ENCODE measurements at regions not wholly inside any gene's neighbourhood (a gene's known extent, or its start where the extent isn't known, plus 50 kb on each side); places are given as distances from the start of the nearest gene placed in this dataset.

DNA sequence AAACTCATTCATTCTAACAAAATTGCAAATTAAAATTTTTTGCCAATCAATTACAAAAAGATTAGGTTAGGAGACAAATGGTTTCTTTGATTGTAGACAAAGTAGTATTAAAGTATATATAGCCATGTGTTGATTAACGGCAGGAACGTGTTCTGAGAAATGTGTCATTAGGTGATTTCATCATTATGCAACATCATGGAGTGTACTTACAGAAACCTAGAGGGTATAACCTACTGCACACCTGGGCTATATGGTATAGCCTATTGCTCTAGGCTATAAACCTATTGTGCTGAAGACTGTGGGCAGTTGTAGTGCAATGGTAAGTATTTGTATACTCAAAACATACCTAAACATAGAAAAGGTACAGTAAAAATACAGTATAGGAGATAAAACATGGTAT, 906.8 kb upstream of the SPRY2 start:
- Histone ChIP-seq H3K27ac (ENCODE audit: low read depth, low read length, poor library complexity, severe bottlenecking) (no peak overlapping the region), H4K20me1 (ENCODE audit: insufficient read depth, low read length) (no peaks in the 10 kb centered on the region), H3K4me1 (ENCODE audit: insufficient read depth, low read length, poor library complexity, severe bottlenecking) (no peaks in the 10 kb centered on the region), H3K9me3 (ENCODE audit: low read length) (no peaks in the 10 kb centered on the region), H3K4me3 (ENCODE audit: low read depth, low read length, poor library complexity, severe bottlenecking) (no peak overlapping the region), H3K36me3 (ENCODE audit: insufficient read depth, low read length) (no peaks in the 10 kb centered on the region), H3K4me2 (ENCODE audit: low read length) (no peak overlapping the region), H2AFZ (ENCODE audit: low read length) (no peak overlapping the region), H3K79me2 (ENCODE audit: insufficient read depth, low read depth, low read length) (no peaks in the 10 kb centered on the region), H3K9me2 (ENCODE audit: insufficient read depth, low read length) (no peaks in the 10 kb centered on the region)
- ChIA-PET CTCF (ENCODE audit: unreplicated experiment) (no interaction called here), POLR2A (no interaction called here)
- no peak for DNase-seq (ENCODE audit: low spot score)
- intact Hi-C loops (cut with micrococcal nuclease; ENCODE audit: unreplicated experiment), result no loop called here
- TF ChIP-seq EZH2phosphoT487 (IDR thresholded peaks at IDR 0.05; ENCODE audit: borderline replicate concordance, low read depth, low read length), result no peak
- TF ChIP-seq CTCF (conservative IDR thresholded peaks at IDR 0.05; ENCODE audit: low read length), result no peak
- BruUV-seq (replicated peaks), result no TSS peak

DNA sequence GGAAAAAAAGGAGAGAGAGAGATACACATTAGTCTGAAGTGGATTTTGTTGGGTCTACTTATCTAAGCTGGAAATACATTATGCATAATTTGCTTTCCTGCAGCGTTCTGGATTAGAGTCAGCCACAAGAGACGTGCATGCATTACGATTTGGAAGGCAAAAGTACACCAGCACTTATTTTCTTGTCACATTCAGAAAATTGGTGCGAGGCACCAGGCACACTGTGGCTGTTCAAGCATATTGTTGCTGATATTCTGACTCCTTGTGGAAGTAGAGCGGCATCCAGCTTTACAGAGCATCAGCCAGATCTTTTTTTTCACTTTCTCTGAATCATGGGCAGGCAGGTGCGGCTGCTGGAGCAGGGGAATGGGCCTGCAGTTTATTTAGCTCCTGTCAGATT, 905.6 kb upstream of the SPRY2 start:
- Histone ChIP-seq H3K36me3 (ENCODE audit: insufficient read depth, low read length) (no peaks in the 10 kb centered on the region), H2AFZ (ENCODE audit: low read length) (no peak overlapping the region), H3K9me2 (ENCODE audit: insufficient read depth, low read length) (no peaks in the 10 kb centered on the region), H3K27ac (ENCODE audit: low read depth, low read length, poor library complexity, severe bottlenecking) (no peak overlapping the region), H3K4me1 (ENCODE audit: insufficient read depth, low read length, poor library complexity, severe bottlenecking) (no peaks in the 10 kb centered on the region), H3K9me3 (ENCODE audit: low read length) (no peaks in the 10 kb centered on the region), H3K4me2 (ENCODE audit: low read length) (no peak overlapping the region), H4K20me1 (ENCODE audit: insufficient read depth, low read length) (no peaks in the 10 kb centered on the region), H3K79me2 (ENCODE audit: insufficient read depth, low read depth, low read length) (no peaks in the 10 kb centered on the region), H3K4me3 (ENCODE audit: low read depth, low read length, poor library complexity, severe bottlenecking) (no peak overlapping the region)
- ChIA-PET CTCF (ENCODE audit: unreplicated experiment) (no interaction called here), POLR2A (no interaction called here)
- intact Hi-C loops (cut with micrococcal nuclease; ENCODE audit: unreplicated experiment), result no loop called here
- DNase-seq (ENCODE audit: low spot score), result no peak
- no TSS peak for BruUV-seq (replicated peaks)
- no peak for TF ChIP-seq CTCF (conservative IDR thresholded peaks at IDR 0.05; ENCODE audit: low read length)
- TF ChIP-seq EZH2phosphoT487 (IDR thresholded peaks at IDR 0.05; ENCODE audit: borderline replicate concordance, low read depth, low read length), result no peak

DNA sequence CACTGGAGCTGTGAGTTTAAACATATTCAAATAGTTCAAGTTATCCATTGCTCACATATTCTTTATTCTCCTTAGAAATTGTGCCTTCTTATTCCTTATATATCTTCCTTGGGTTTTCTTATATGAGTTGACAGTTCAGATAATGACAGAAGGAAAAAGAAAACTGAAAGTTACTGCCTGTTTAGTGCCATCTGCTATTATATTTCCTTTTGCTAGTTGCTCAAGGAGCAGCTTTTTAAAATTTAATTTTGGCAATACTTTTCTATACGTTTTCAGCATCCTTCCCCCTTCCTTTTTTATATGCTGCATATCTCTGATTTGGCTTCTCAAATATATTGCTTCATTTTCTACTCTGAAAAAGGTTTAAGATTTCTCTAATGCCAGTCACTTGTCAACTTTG, 903.1 kb upstream of the SPRY2 start:
- intact Hi-C loops (cut with micrococcal nuclease; ENCODE audit: unreplicated experiment), result no loop called here
- TF ChIP-seq CTCF (conservative IDR thresholded peaks at IDR 0.05; ENCODE audit: low read length) (no peak), EZH2phosphoT487 (IDR thresholded peaks at IDR 0.05; ENCODE audit: borderline replicate concordance, low read depth, low read length) (no peak)
- DNase-seq (ENCODE audit: low spot score), result no peak
- Histone ChIP-seq H3K4me2 (ENCODE audit: low read length) (no peak overlapping the region), H3K4me3 (ENCODE audit: low read depth, low read length, poor library complexity, severe bottlenecking) (no peak overlapping the region), H3K4me1 (ENCODE audit: insufficient read depth, low read length, poor library complexity, severe bottlenecking) (no peaks in the 10 kb centered on the region), H3K27ac (ENCODE audit: low read depth, low read length, poor library complexity, severe bottlenecking) (no peak overlapping the region), H4K20me1 (ENCODE audit: insufficient read depth, low read length) (no peaks in the 10 kb centered on the region), H3K36me3 (ENCODE audit: insufficient read depth, low read length) (no peaks in the 10 kb centered on the region), H3K79me2 (ENCODE audit: insufficient read depth, low read depth, low read length) (no peaks in the 10 kb centered on the region), H3K9me3 (ENCODE audit: low read length) (no peaks in the 10 kb centered on the region), H2AFZ (ENCODE audit: low read length) (no peak overlapping the region), H3K9me2 (ENCODE audit: insufficient read depth, low read length) (no peaks in the 10 kb centered on the region)
- ChIA-PET POLR2A (no interaction called here), CTCF (ENCODE audit: unreplicated experiment) (no interaction called here)
- BruUV-seq (replicated peaks), result no TSS peak
